Gastroesophageal sphincter (tissue), 3 donors: ENCODE measurements at regions not wholly inside any gene's neighbourhood (a gene's known extent, or its start where the extent isn't known, plus 50 kb on each side); places are given as distances from the start of the nearest gene placed in this dataset.

ENCODE experiments used
- EP300 ChIP-seq: sonication (generic); formaldehyde crosslinking; IDR thresholded peaks from one replicate; pipeline ENCODE4 v1.6.1; 2017; ENCODE audit warnings: antibody characterized with exemption, mild to moderate bottlenecking
- POLR2A ChIP-seq, 2 donors: fragments of 450-650 bp; IDR thresholded peaks; one replicate each; pipeline ENCODE4 v1.6.1; 2017; ENCODE audit warnings: antibody characterized with exemption in 2 of 2, mild to moderate bottlenecking in 2 of 2, moderate library complexity in 1 of 2
- POLR2AphosphoS5 ChIP-seq: sonication (generic); formaldehyde crosslinking; IDR thresholded peaks from one replicate; pipeline ENCODE4 v1.6.1; 2017; ENCODE audit warnings: antibody characterized with exemption
- TF ChIP-seq, protein P1 (sequence below), 4 experiments: fragments of 200-600 bp in 2 of 4; fragments of 450-650 bp in 2 of 4; sonication (generic) in 1 of 4; IDR thresholded peaks; one replicate each; pipeline ENCODE4 v1.5.1; 2017 to 2019; ENCODE audit warnings: antibody characterized with exemption in 4 of 4, mild to moderate bottlenecking in 2 of 4, moderate library complexity in 2 of 4

GRCh38 chr6:27177485-27178406 lies 69.8 kb upstream of the PRSS16 start:
- TF ChIP-seq, protein P1, sequence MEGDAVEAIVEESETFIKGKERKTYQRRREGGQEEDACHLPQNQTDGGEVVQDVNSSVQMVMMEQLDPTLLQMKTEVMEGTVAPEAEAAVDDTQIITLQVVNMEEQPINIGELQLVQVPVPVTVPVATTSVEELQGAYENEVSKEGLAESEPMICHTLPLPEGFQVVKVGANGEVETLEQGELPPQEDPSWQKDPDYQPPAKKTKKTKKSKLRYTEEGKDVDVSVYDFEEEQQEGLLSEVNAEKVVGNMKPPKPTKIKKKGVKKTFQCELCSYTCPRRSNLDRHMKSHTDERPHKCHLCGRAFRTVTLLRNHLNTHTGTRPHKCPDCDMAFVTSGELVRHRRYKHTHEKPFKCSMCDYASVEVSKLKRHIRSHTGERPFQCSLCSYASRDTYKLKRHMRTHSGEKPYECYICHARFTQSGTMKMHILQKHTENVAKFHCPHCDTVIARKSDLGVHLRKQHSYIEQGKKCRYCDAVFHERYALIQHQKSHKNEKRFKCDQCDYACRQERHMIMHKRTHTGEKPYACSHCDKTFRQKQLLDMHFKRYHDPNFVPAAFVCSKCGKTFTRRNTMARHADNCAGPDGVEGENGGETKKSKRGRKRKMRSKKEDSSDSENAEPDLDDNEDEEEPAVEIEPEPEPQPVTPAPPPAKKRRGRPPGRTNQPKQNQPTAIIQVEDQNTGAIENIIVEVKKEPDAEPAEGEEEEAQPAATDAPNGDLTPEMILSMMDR (IDR thresholded peaks at IDR 0.05) = peak in 3 of 4 experiments; percentile 46 to 55 (median 50)
- peak in 1 of 2 donors; percentile 3 for TF ChIP-seq POLR2A (IDR thresholded peaks at IDR 0.05)
- TF ChIP-seq POLR2AphosphoS5 = peak; percentile 18
- TF ChIP-seq EP300 = no peak
